ENCODE measurements at regions not wholly inside any gene's neighbourhood (a gene's known extent, or its start where the extent isn't known, plus 50 kb on each side); places are given as distances from the start of the nearest gene placed in this dataset.

DNA sequence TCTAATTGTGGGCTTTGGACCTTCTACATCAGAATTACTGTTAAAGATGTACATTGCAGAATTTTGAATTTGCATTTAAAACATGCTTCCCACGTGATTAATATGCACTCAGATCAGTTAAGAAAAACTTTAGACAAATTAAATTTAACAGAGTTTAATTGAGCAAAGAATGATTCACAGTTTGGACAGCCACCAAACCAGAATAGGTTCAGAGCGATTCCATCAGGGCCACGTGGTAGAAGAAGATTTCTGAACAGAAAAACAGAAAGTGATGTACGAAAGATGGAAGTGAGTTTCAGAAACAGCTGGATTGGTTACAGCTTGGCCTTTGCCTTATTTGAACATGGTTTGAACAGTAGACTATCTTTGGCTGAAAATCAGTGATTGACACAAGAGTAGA is 704.2 kb upstream of the MAP3K7 start:
- Histone ChIP-seq H3K4me3 (ENCODE audit: low read length) (no peak overlapping the region), H3K79me2 (ENCODE audit: low read length) (no peaks in the 10 kb centered on the region), H4K20me1 (ENCODE audit: insufficient read depth, low read length) (no peaks in the 10 kb centered on the region), H2AFZ (ENCODE audit: low read depth, low read length) (no peak overlapping the region), H3K4me1 (ENCODE audit: low read length) (no peaks in the 10 kb centered on the region), H3K27ac (ENCODE audit: low read length) (no peak overlapping the region), H3K36me3 (replicated peaks; ENCODE audit: low read depth, low read length) (no peaks in the 10 kb centered on the region), H3K9ac (ENCODE audit: low read length) (no peak overlapping the region), H3K4me2 (ENCODE audit: low read length) (no peak overlapping the region), H3K9me3 (ENCODE audit: insufficient read depth, low read length) (no peaks in the 10 kb centered on the region), H3K27me3 (ENCODE audit: low read depth, low read length) (no peaks in the 10 kb centered on the region)
- TF ChIP-seq CTCF (IDR thresholded peaks at IDR 0.05; ENCODE audit: low read depth, low read length) (no peak), EZH2phosphoT487 (IDR thresholded peaks at IDR 0.05; ENCODE audit: low read depth) (no peak)

DNA sequence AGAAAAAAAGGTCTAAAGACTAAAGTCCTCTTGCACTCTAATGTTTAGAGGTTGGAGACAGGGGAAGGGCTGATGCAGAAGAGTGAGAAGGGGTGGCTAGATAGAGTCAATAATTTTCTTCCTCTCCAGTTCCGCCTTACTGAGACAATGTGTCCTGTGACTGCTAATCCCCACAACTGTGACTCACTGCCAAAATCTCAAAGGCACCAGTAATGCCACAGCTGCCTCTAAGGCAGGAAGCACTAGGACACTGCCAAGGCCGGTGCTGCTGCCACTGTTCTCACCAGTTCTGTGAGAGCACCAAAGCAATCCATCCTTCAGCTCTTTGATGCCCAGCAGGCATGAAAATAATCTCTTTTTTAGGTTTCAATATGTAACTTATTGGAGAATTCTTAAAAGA is 701.9 kb upstream of the MAP3K7 start:
- Histone ChIP-seq H3K9me3 (ENCODE audit: insufficient read depth, low read length) (no peaks in the 10 kb centered on the region), H3K79me2 (ENCODE audit: low read length) (no peaks in the 10 kb centered on the region), H3K9ac (ENCODE audit: low read length) (no peak overlapping the region), H2AFZ (ENCODE audit: low read depth, low read length) (no peak overlapping the region), H3K4me3 (ENCODE audit: low read length) (no peak overlapping the region), H3K36me3 (replicated peaks; ENCODE audit: low read depth, low read length) (no peaks in the 10 kb centered on the region), H3K4me2 (ENCODE audit: low read length) (no peak overlapping the region), H3K4me1 (ENCODE audit: low read length) (no peaks in the 10 kb centered on the region), H3K27ac (ENCODE audit: low read length) (no peak overlapping the region), H4K20me1 (ENCODE audit: insufficient read depth, low read length) (no peaks in the 10 kb centered on the region), H3K27me3 (ENCODE audit: low read depth, low read length) (no peaks in the 10 kb centered on the region)
- TF ChIP-seq CTCF (IDR thresholded peaks at IDR 0.05; ENCODE audit: low read depth, low read length) = no peak
- TF ChIP-seq EZH2phosphoT487 (IDR thresholded peaks at IDR 0.05; ENCODE audit: low read depth) = no peak

GRCh38 chr6:91281901-91282300 is 695.0 kb upstream of the MAP3K7 start:
- H3K9ac ChIP-seq (ENCODE audit: low read length) = no peak overlapping the region
- no peaks in the 10 kb centered on the region for H3K9me3 ChIP-seq (ENCODE audit: insufficient read depth, low read length)
- no peaks in the 10 kb centered on the region for H3K36me3 ChIP-seq (replicated peaks; ENCODE audit: low read depth, low read length)
- no peaks in the 10 kb centered on the region for H4K20me1 ChIP-seq (ENCODE audit: insufficient read depth, low read length)
- no peaks in the 10 kb centered on the region for H3K27me3 ChIP-seq (ENCODE audit: low read depth, low read length)
- H3K4me3 ChIP-seq (ENCODE audit: low read length) = no peak overlapping the region
- no peaks in the 10 kb centered on the region for H3K79me2 ChIP-seq (ENCODE audit: low read length)
- no peak overlapping the region for H3K4me2 ChIP-seq (ENCODE audit: low read length)
- no peak overlapping the region for H2AFZ ChIP-seq (ENCODE audit: low read depth, low read length)
- H3K4me1 ChIP-seq (ENCODE audit: low read length) = peaks cover 4% of the 10 kb centered on the region
- TF ChIP-seq CTCF (IDR thresholded peaks at IDR 0.05; ENCODE audit: low read depth, low read length) = no peak
- TF ChIP-seq EZH2phosphoT487 (IDR thresholded peaks at IDR 0.05; ENCODE audit: low read depth) = no peak
- H3K27ac ChIP-seq (ENCODE audit: low read length) = no peak overlapping the region

- no peaks in the 10 kb centered on the region for H3K9me3 ChIP-seq (ENCODE audit: insufficient read depth, low read length)
- no peaks in the 10 kb centered on the region for H4K20me1 ChIP-seq (ENCODE audit: insufficient read depth, low read length)
- H3K36me3 ChIP-seq (replicated peaks; ENCODE audit: low read depth, low read length) = no peaks in the 10 kb centered on the region
- H3K79me2 ChIP-seq (ENCODE audit: low read length) = no peaks in the 10 kb centered on the region
- TF ChIP-seq EZH2phosphoT487 (IDR thresholded peaks at IDR 0.05; ENCODE audit: low read depth) (no peak), CTCF (IDR thresholded peaks at IDR 0.05; ENCODE audit: low read depth, low read length) (no peak)
- no peaks in the 10 kb centered on the region for H3K27me3 ChIP-seq (ENCODE audit: low read depth, low read length)
- no peak overlapping the region for H3K9ac ChIP-seq (ENCODE audit: low read length)
- no peak overlapping the region for H3K27ac ChIP-seq (ENCODE audit: low read length)
- H3K4me1 ChIP-seq (ENCODE audit: low read length) = peaks cover 4% of the 10 kb centered on the region
- no peak overlapping the region for H2AFZ ChIP-seq (ENCODE audit: low read depth, low read length)
- H3K4me3 ChIP-seq (ENCODE audit: low read length) = no peak overlapping the region
- H3K4me2 ChIP-seq (ENCODE audit: low read length) = no peak overlapping the region
Observed at GRCh38 chr6:91280494-91280830, 693.6 kb upstream of the MAP3K7 start.

All from OCI-LY3 (cell line).